SW480 (cell line): ENCODE measurements at regions not wholly inside any gene's neighbourhood (a gene's known extent, or its start where the extent isn't known, plus 50 kb on each side); places are given as distances from the start of the nearest gene placed in this dataset.

Experiments used
- DNase-seq: peaks from one replicate; pipeline ENCODE4 v3.0.0-alpha.2; 2016; ENCODE audit warnings: low spot score

- peak; percentile 95 for DNase-seq
These were observed 302.5 kb downstream of the DHX35 start for GRCh38 chr20:39264506-39265172.

GRCh38 chr20:39263076-39263475, 300.9 kb downstream of the DHX35 start:
- no peak for DNase-seq

GRCh38 chr20:39259808-39260207, 297.7 kb downstream of the DHX35 start:
- no peak for DNase-seq

GRCh38 chr20:39259010-39259803, 297.1 kb downstream of the DHX35 start:
- DNase-seq: no peak

GRCh38 chr20:39258253-39258652, 296.1 kb downstream of the DHX35 start:
- no peak for DNase-seq

- no peak for DNase-seq
These were observed 291.1 kb downstream of the DHX35 start for GRCh38 chr20:39253051-39253755.

GRCh38 chr20:39252035-39252434, 289.9 kb downstream of the DHX35 start:
- DNase-seq: no peak

GRCh38 chr20:39249798-39250197, 287.7 kb downstream of the DHX35 start:
- DNase-seq: no peak

- DNase-seq: no peak
These were observed 286.8 kb downstream of the DHX35 start for GRCh38 chr20:39248862-39249485.

GRCh38 chr20:39248171-39248861, 286.2 kb downstream of the DHX35 start:
- DNase-seq: no peak

- no peak for DNase-seq
These were observed 284.3 kb downstream of the DHX35 start for GRCh38 chr20:39246436-39246835.

GRCh38 chr20:39245685-39246311, 283.7 kb downstream of the DHX35 start:
- no peak for DNase-seq

- no peak for DNase-seq
These were observed 281.8 kb downstream of the DHX35 start for GRCh38 chr20:39243962-39244361.

GRCh38 chr20:39242614-39243013, 280.5 kb downstream of the DHX35 start:
- DNase-seq: no peak

GRCh38 chr20:39234520-39235095, 272.5 kb downstream of the DHX35 start:
- no peak for DNase-seq

GRCh38 chr20:39233755-39234154, 271.6 kb downstream of the DHX35 start:
- no peak for DNase-seq

GRCh38 chr20:39227416-39227815, 265.3 kb downstream of the DHX35 start:
- no peak for DNase-seq

- DNase-seq: no peak
These were observed 263.8 kb downstream of the DHX35 start for GRCh38 chr20:39225978-39226377.

GRCh38 chr20:39225536-39225935, 263.4 kb downstream of the DHX35 start:
- DNase-seq: no peak

GRCh38 chr20:39222101-39222500, 260.0 kb downstream of the DHX35 start:
- no peak for DNase-seq

- DNase-seq: no peak
These were observed 254.1 kb downstream of the DHX35 start for GRCh38 chr20:39216195-39216594.
